HEK293 (cell line): ENCODE measurements at regions not wholly inside any gene's neighbourhood (a gene's known extent, or its start where the extent isn't known, plus 50 kb on each side); places are given as distances from the start of the nearest gene placed in this dataset.

Source experiments
- CTCF ChIP-seq: fragments of 450-650 bp; formaldehyde crosslinking; IDR thresholded peaks from 2 replicates; pipeline ENCODE4 v1.5.1; 2016; ENCODE audit warnings: missing biosample characterization, missing genetic modification characterization
- FEZF1 ChIP-seq: fragments of 450-650 bp; formaldehyde crosslinking; IDR thresholded peaks from 2 replicates; pipeline ENCODE4 v1.5.1; 2016; ENCODE audit warnings: missing biosample characterization, missing genetic modification characterization
- INSM2 ChIP-seq: fragments of 450-650 bp; formaldehyde crosslinking; IDR thresholded peaks from 2 replicates; pipeline ENCODE4 v1.5.1; 2016; ENCODE audit warnings: missing biosample characterization, missing genetic modification characterization
- ZBTB10 ChIP-seq: fragments of 450-650 bp; formaldehyde crosslinking; IDR thresholded peaks from 2 replicates; pipeline ENCODE4 v1.5.1; 2016; ENCODE audit warnings: missing biosample characterization, missing genetic modification characterization
- ZNF157 ChIP-seq: fragments of 450-650 bp; formaldehyde crosslinking; IDR thresholded peaks from 2 replicates; pipeline ENCODE4 v1.5.1; 2016; ENCODE audit warnings: missing biosample characterization, missing genetic modification characterization
- ZNF302 ChIP-seq: fragments of 450-650 bp; formaldehyde crosslinking; IDR thresholded peaks from 2 replicates; pipeline ENCODE4 v1.5.1; 2016; ENCODE audit warnings: missing biosample characterization, missing genetic modification characterization, low read depth
- ZNF558 ChIP-seq: fragments of 450-650 bp; formaldehyde crosslinking; IDR thresholded peaks from 2 replicates; pipeline ENCODE4 v1.5.1; 2016; ENCODE audit warnings: missing biosample characterization, missing genetic modification characterization

GRCh38 chr2:58917596-58917995 is 676.5 kb upstream of the FANCL start:
- no peak for TF ChIP-seq FEZF1 (tag by site-specific recombination)
- no peak for TF ChIP-seq ZNF302 (tag by site-specific recombination)
- TF ChIP-seq ZNF558 (tag by site-specific recombination): no peak
- no peak for TF ChIP-seq ZNF157 (tag by site-specific recombination)
- no peak for TF ChIP-seq CTCF
- no peak for TF ChIP-seq ZBTB10 (tag by site-specific recombination)
- TF ChIP-seq INSM2 (tag by site-specific recombination): no peak
